NOMO-1 treated with DMSO at 0.1 percent for 48 hours (cell line): ENCODE measurements at regions not wholly inside any gene's neighbourhood (a gene's known extent, or its start where the extent isn't known, plus 50 kb on each side); places are given as distances from the start of the nearest gene placed in this dataset.
"Not testable (repeated sequence)": the region's sequence is repeated elsewhere in the genome, so short reads cannot be mapped to it uniquely, and the experiment has no call there.

Experiments
- DNase-seq: peaks from one replicate; lab custom pipeline; 2025; ENCODE audit not compliant: unreplicated experiment; lab: John Stamatoyannopoulos, UW

GRCh38 chr6:133786016-133786415, 102.9 kb upstream of the TCF21 start:
- DNase-seq: no peak

DNA sequence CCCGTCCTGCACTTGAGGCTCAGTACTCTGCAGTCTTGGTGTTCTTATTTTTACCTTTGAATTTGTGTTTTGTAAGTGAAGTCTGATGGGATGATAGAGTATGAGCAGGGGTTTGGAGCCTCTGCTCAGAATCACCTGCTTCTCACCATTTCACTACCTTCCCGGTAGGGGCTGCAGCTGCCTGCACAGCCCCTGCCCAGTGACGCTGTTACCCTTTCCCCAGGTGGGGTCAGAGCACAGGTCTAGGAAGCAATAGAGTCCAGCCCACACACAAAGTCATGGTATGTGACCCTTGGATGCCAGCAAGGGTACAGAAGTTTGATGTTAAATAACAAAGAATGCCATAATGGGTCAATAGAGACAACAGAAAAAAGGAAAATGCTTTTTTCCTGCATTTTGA, 101.8 kb upstream of the TCF21 start:
- no peak for DNase-seq

DNA sequence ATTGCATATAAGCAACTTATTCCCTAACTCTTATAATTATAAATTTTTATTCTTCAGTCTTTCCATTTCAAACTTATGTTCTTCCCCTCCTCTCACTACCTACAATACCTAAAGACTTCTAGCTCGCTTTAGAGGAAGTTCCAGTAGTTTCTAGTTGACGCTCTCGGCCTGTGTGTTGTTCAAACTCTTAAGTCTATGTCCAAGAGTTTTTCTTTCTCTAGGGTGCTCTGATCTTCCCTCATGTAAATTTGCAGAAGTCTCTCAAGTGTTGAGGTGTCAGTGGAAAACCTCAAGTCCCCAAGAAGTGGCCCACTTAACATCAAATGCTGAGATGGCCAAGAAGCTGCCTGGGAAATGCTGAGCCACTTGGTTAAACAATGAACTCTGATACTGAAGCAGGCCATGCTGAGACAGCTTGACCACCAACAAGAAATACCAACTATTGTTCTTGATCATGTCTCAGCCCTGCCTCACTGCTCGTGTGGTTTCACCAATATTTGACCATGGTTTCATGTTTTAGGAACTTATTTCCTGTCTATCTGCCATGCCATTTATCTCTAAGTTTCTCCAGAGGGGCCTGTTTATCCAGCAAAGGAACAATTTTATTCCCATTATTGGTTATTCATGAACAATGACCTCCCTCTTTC, 100.9 kb upstream of the TCF21 start:
- DNase-seq: no peak

DNA sequence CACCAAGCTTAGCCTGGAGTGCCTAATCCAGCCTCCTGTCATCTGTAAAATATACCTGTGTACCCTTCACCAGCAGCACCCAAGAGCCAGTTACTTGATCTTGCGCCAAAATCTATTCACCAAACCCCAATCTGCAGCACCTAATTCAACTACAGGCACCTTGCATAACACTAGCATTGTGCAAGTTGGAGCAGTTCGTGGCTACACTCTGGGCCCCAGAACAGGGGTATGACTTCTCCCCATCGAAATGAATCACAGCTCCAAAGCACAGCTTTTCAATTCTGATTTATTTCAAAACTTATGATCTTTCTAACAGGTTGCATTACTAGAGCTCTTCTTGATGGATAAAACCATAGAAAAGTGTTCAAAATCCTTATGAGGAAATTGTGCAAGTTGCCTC, 100.4 kb upstream of the TCF21 start:
- DNase-seq: no peak

- DNase-seq: not testable (repeated sequence)
Measured at GRCh38 chr6:133789449-133789848, 99.5 kb upstream of the TCF21 start.

DNA sequence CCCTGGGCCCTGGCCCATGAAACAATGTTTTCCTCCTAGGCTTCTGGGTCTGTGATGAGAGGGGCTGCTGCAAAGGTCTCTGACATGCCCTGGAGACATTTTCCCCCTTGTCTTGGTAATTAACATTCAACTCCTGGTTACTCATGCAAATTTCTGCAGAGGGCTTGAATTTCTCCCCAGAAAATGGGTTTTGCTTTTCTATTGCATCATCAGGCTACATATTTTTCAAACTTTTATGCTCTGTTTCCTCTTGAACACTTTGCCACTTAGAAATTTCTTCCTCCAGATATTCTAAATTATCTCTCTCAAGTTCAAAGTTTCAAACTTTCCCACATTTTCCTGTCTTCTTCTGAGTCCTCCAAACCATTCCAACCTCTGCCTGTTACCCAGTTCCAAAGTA, 98.2 kb upstream of the TCF21 start:
- not testable (repeated sequence) for DNase-seq

DNA sequence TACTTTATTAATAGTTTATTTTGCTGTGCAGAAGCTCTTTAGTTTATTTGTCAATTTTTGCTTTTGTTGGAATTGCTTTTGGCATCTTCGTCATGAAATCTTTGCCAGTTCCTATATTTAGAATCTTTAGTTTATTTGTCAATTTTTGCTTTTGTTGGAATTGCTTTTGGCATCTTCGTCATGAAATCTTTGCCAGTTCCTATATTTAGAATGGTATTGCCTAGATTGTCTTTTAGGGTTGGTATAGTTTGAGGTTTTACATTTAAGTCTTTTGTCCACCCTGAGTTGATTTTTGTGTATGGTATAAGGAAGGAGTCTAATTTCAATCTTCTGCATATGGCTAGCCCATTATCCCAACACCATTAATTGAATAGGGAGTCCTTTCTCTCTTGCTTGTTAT, 93.9 kb upstream of the TCF21 start:
- DNase-seq: not testable (repeated sequence)

GRCh38 chr6:133796235-133796634, 92.7 kb upstream of the TCF21 start:
- no peak for DNase-seq

DNA sequence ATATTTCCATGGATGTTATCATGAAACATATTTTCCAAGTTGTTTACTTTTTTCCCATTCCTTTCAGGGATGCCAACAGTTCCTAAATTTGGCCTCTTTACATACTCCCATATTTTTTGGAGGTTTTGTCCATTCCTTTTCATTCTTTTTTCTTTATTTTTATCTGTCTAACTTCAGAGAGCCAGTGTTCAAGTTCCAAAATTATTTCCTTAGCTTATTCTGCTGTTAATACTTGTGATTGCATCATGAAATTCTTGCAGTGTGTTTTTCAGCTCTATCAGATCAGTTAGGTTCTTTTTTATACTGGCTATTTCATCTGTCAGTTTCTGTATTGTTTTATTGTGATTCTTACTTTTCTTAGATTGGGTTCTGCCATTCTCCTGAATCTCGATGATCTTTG, 89.9 kb upstream of the TCF21 start:
- no peak for DNase-seq

DNA sequence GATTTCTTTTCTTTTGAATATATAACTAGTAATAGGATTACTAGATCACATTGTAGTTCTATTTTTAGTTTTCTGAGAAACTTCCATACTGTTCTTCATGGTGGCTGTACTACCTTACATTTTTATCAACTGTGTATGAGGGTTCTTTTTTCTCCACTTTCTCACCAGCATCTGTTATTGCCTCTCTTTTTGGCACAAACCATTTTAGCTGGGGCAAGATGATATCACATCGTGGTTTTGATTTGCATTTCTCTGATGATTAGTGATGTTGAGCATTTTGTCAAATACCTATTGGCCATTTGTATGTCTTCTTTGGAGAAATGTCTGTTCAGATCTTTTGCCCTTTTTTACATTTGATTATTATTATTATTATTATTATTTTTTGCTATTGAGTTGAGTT, 86.1 kb upstream of the TCF21 start:
- no peak for DNase-seq

- no peak for DNase-seq
Measured at GRCh38 chr6:133804265-133804664, 84.6 kb upstream of the TCF21 start.

GRCh38 chr6:133805876-133806275, 83.0 kb upstream of the TCF21 start:
- DNase-seq: no peak

DNA sequence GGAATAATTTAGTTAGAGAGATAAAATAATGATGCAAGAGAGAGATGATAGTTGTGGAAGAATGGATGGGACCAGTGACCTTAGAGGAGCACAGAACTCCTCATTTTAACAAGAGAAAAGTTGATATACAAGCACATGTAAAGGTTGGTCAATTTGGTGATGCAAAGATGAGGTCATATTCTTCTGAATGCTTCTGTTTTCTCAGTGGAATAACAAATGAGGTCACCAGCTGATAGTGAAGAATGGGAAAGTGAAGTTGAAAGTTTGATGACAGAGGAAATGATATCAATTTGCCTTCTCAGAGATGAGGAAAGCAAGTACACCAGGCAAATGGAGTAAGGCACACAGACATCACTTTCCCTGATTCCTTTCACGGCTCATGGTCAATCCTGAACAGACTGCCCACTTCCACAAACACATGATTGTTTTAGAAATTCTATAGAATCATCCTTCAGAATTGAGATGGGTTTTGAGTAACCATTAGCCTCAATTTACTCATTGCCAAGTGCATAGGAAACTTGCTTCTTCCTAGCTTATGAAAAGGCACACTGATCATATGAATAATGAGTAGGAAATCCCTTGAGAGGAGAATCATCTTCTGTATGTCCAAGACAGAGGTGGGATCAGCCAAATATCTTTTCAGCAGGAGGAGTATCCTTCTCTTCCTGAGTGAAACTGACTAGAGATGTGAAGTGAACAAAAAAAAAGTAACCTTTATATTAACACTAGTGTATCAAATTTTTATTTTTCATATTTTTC, 82.4 kb upstream of the TCF21 start:
- no peak for DNase-seq

- no peak for DNase-seq
Measured at GRCh38 chr6:133807501-133807900, 81.4 kb upstream of the TCF21 start.

DNA sequence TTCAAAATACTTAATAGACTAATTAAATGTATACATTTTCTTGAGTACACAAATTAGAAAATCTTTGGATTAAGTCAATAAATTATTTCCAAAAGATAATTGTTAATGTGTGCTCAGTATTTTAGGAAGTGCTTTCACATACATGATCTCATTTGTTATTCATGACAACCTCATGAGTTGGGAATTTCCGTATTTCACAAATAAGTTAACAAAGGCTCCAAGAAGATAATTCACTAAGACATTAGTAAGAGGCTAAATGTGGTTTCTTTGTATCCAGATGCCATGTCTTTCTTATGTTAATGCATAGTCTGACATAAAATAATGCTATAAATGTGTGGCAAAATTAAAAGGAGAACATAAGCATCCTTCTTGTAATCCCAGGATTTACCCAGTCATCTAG, 79.5 kb upstream of the TCF21 start:
- DNase-seq: no peak

DNA sequence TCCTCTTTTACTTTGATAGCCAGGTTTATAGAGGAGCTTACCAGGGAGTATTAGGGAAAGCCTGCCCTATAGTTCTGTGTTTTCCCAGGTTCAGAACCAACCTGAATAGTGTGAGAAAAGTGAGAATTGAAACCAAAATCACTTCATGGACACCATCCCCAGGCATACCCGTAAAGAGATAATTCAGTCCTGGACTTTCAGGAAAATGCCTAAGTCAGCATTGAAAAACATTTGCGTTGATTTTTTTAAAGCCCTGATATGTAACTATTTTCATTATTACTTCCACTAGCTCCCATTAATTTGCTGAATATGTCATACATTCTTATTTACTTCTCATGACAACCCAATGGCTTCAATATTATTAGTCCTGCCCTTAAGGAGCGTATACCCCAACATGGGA, 77.4 kb upstream of the TCF21 start:
- no peak for DNase-seq

GRCh38 chr6:133812446-133812845, 76.5 kb upstream of the TCF21 start:
- DNase-seq: not testable (repeated sequence)

- DNase-seq: no peak
Measured at GRCh38 chr6:133814238-133814637, 74.7 kb upstream of the TCF21 start.

GRCh38 chr6:133814797-133815196, 74.1 kb upstream of the TCF21 start:
- no peak for DNase-seq

- no peak for DNase-seq
Measured at GRCh38 chr6:133815313-133815712, 73.6 kb upstream of the TCF21 start.

DNA sequence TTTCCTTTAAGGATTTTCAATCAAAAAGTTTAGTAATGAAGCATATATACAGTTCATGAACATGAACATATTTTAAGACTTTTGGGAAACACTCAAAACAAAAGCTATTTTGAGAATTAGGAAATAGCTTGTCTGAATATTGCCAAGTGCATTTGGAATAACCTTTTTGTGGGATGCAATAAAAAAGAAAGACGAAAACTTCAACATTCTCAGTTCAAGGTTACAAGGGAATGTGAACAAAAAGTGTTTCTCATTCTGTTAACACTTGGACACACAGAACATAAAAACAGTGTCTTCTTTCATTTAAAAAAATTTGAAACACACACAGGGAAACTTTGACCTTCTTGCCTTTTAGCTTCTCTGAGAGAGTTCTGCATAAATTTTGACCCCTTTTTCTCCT, 72.7 kb upstream of the TCF21 start:
- no peak for DNase-seq

DNA sequence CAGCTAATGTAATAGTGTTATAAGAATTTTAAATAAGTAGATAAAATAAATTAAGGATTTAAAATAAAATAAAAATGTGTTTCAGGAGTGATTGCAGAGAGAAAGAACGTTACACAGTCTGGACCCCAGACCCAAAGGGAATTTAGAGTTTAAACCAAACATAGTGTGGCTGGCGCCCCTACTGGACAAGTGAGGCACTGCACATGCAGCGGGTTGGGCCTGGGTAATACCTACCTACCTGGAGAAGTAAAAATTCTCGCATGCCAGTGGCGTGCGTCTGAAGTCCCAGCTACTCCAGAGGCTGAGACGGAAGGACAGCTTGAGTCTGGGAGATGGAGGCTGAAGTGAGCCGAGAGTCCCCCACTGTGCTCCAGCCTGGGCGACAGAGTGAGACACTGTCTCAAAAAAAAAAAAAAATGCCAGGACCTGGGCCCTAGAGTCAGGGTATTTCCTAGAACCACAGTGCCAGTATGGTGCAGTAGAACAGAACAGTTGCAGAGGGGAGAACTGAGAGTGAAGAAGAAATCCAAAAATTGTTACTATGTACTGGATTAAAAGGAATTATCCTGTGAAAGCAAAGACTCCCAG, 71.4 kb upstream of the TCF21 start:
- DNase-seq: no peak
